K562 (cell line): ENCODE measurements at regions not wholly inside any gene's neighbourhood (a gene's known extent, or its start where the extent isn't known, plus 50 kb on each side); places are given as distances from the start of the nearest gene placed in this dataset.

Experiments
- ATAC-seq: fragments of 200-7000 bp; cut with Tn5 transposase; 3 replicates; pipeline ENCODE4 v1.9.1; 2020; ENCODE audit warnings: moderate library complexity
- BruUV-seq: library from RNA; stranded (reverse); fragments of 400-500 nt; replicated peaks from 2 replicates; lab custom pipeline; 2021; lab: Mats Ljungman, UMichigan
- CTCF ChIA-PET: fragments of 300-600 bp; formaldehyde crosslinking; extraction: SDS; loops from one replicate; lab custom pipeline; 2021; ENCODE audit warnings: low intra/inter-chr PET ratio; lab: Yijun Ruan, JAX
- POLR2A ChIA-PET: fragments of 300-600, 350-650 bp; sonication (Branson Sonifier 250); formaldehyde crosslinking; extraction: SDS; loops from one replicate; lab custom pipeline; 2021; ENCODE audit warnings: antibody characterized with exemption, inconsistent platforms; lab: Yijun Ruan, JAX
- DNase-seq, 4 experiments: peaks; one replicate each; pipeline versions ENCODE4 v3.0.0 to v3.0.0-alpha.2; 2011 to 2018; ENCODE audit warnings: low spot score in 3 of 4, mixed read lengths in 3 of 4; ENCODE audit errors: extremely low read depth in 1 of 4
- FAIRE-seq: peaks from 2 replicates; lab custom pipeline; 2011; peaks lifted over from hg19 to GRCh38; lab: Jason Lieb, UNC
- H2AFZ ChIP-seq: 2 replicates; pipeline ENCODE4 v1.6.0; 2011; ENCODE audit warnings: low read depth, low read length, control low read depth, inconsistent platforms
- H3K27ac ChIP-seq: fragments of 200-600 bp; 3 replicates; pipeline ENCODE4 v1.8.0; 2011; ENCODE audit warnings: low read depth, mild to moderate bottlenecking, control low read depth, inconsistent platforms, low read length, moderate library complexity, mixed read lengths; ENCODE audit errors: extremely low read depth
- H3K27me3 ChIP-seq, 2 experiments: fragments of 300-600 bp in 1 of 2; 2 replicates in 1 of 2; 3 replicates in 1 of 2; pipeline versions ENCODE4 v1.6.0 to v1.8.0; 2011; ENCODE audit warnings: inconsistent platforms in 2 of 2, low read length in 2 of 2, mild to moderate bottlenecking in 1 of 2, mixed read lengths in 1 of 2, moderate library complexity in 1 of 2; ENCODE audit not compliant: control insufficient read depth in 2 of 2, insufficient read depth in 2 of 2
- H3K36me3 ChIP-seq: fragments of 300-600 bp; 3 replicates; pipeline ENCODE4 v1.8.0; 2011; ENCODE audit warnings: mild to moderate bottlenecking, low read length, inconsistent platforms; ENCODE audit not compliant: control insufficient read depth, insufficient read depth
- H3K4me1 ChIP-seq, 2 experiments: fragments of 200-600 bp in 1 of 2; replicated peaks in 1 of 2; 2 replicates in 1 of 2; 3 replicates in 1 of 2; pipeline versions ENCODE4 v1.5.1 to v1.8.0; 2011; ENCODE audit warnings: inconsistent platforms in 2 of 2, low read length in 2 of 2, mild to moderate bottlenecking in 1 of 2, mixed read lengths in 1 of 2, moderate library complexity in 1 of 2; ENCODE audit not compliant: control insufficient read depth in 2 of 2, insufficient read depth in 2 of 2
- H3K4me2 ChIP-seq: 2 replicates; pipeline ENCODE4 v1.6.1; 2011; ENCODE audit warnings: low read length, control low read depth, inconsistent platforms, mixed read lengths; ENCODE audit not compliant: insufficient read depth
- H3K4me3 ChIP-seq: fragments of 200-600 bp; sonication (generic), shearing (Covaris generic); 2 replicates; pipeline ENCODE4 v1.5.1; 2016; ENCODE audit warnings: control low read depth, inconsistent platforms
- H3K79me2 ChIP-seq: fragments of 200-600 bp; 3 replicates; pipeline ENCODE4 v1.8.0; 2011; ENCODE audit warnings: low read length, inconsistent platforms; ENCODE audit not compliant: control insufficient read depth, insufficient read depth
- H3K9ac ChIP-seq, 2 experiments: 2 replicates each; pipeline versions ENCODE4 v1.6.0 to v1.6.1; 2011; ENCODE audit warnings: low read depth in 2 of 2, low read length in 2 of 2, control low read depth in 1 of 2, inconsistent platforms in 1 of 2, mild to moderate bottlenecking in 1 of 2, mixed read lengths in 1 of 2; ENCODE audit not compliant: insufficient read depth in 1 of 2
- H3K9me1 ChIP-seq: one replicate; pipeline ENCODE4 v1.6.0; 2011; ENCODE audit warnings: inconsistent platforms, mild to moderate bottlenecking, low read length, moderate library complexity; ENCODE audit not compliant: control insufficient read depth, insufficient read depth
- H3K9me3 ChIP-seq: replicated peaks from 2 replicates; pipeline ENCODE4 v1.5.1; 2011; ENCODE audit warnings: low read depth, low read length, inconsistent platforms; ENCODE audit not compliant: control insufficient read depth, insufficient read depth
- H4K20me1 ChIP-seq: replicated peaks from 2 replicates; pipeline ENCODE4 v1.6.1; 2011; ENCODE audit warnings: low read length, inconsistent platforms, mixed read lengths; ENCODE audit not compliant: control insufficient read depth, insufficient read depth
- FOXP1 ChIP-seq: sonication (generic); formaldehyde crosslinking; IDR thresholded peaks from 2 replicates; pipeline ENCODE4 v1.8.0; 2022; ENCODE audit warnings: mild to moderate bottlenecking, missing genetic modification reagents
- GATAD2B ChIP-seq: fragments of 450-650 bp; IDR thresholded peaks from 2 replicates; pipeline ENCODE4 v1.6.1; 2017; ENCODE audit warnings: mild to moderate bottlenecking, borderline replicate concordance
- LCOR ChIP-seq: sonication (generic); formaldehyde crosslinking; IDR thresholded peaks from 2 replicates; pipeline ENCODE4 v1.8.0; 2022; ENCODE audit warnings: mild to moderate bottlenecking, missing genetic modification reagents
- NR4A1 ChIP-seq, 2 experiments: fragments of 250-450 bp in 1 of 2; fragments of 450-650 bp in 1 of 2; sonication (Bioruptor Pico) in 1 of 2; IDR thresholded peaks; 2 replicates each; pipeline versions ENCODE4 v1.4.0 to v1.6.1; 2016 to 2020; ENCODE audit warnings: mild to moderate bottlenecking in 2 of 2, missing compliant biosample characterization in 1 of 2, missing genetic modification characterization in 1 of 2, moderate library complexity in 1 of 2
- REST ChIP-seq, 2 experiments: fragments of 450-650 bp; formaldehyde crosslinking in 1 of 2; IDR thresholded peaks; 2 replicates each; pipeline versions ENCODE4 v1.4.0 to v1.6.1; 2014 to 2020; ENCODE audit warnings: mild to moderate bottlenecking in 2 of 2, borderline replicate concordance in 1 of 2, low read depth in 1 of 2
- SIN3A ChIP-seq, 2 experiments: fragments of 150-350 bp in 1 of 2; IDR thresholded peaks; 2 replicates each; pipeline ENCODE4 v1.6.1; 2011 to 2016; ENCODE audit warnings: borderline replicate concordance in 2 of 2, low read depth in 2 of 2, low read length in 2 of 2, mild to moderate bottlenecking in 2 of 2, moderate library complexity in 2 of 2; ENCODE audit not compliant: control insufficient read depth in 1 of 2
- SMARCC2 ChIP-seq: fragments of 450-650 bp; IDR thresholded peaks from 2 replicates; pipeline ENCODE4 v1.6.1; 2017; ENCODE audit warnings: antibody characterized with exemption, moderate library complexity, mild to moderate bottlenecking, low read depth
- SNIP1 ChIP-seq: fragments of 450-650 bp; IDR thresholded peaks from 2 replicates; pipeline ENCODE4 v1.7.1; 2017; ENCODE audit warnings: low read depth, mild to moderate bottlenecking
- USF1 ChIP-seq: sonication (generic); formaldehyde crosslinking; IDR thresholded peaks from 2 replicates; pipeline ENCODE4 v1.9.0; 2022; ENCODE audit warnings: mild to moderate bottlenecking, missing genetic modification reagents
- ZNF212 ChIP-seq: fragments of 450-650 bp; formaldehyde crosslinking; IDR thresholded peaks from 2 replicates; pipeline ENCODE4 v1.4.0; 2020; ENCODE audit warnings: mild to moderate bottlenecking
- ZZZ3 ChIP-seq: fragments of 450-650 bp; IDR thresholded peaks from 2 replicates; pipeline ENCODE4 v1.6.1; 2016; ENCODE audit warnings: antibody characterized with exemption, mild to moderate bottlenecking, moderate library complexity
- WGBS: fragments of 100-300 bp; shearing (Covaris generic); methylation state at CpG from one replicate; pipeline ENCODE4 v1.1.6; 2016; ENCODE audit warnings: low coverage, mixed read lengths; ENCODE audit not compliant: insufficient coverage; ENCODE audit errors: missing lambda C conversion rate; 5-methylcytosine and 5-hydroxymethylcytosine counted together
- in situ Hi-C: fragments of 300-500 bp; cut with MboI; formaldehyde crosslinking; loops from 4 replicates; pipeline ENCODE4 v1.15.0; 2018; ENCODE audit warnings: inconsistent platforms, mixed read lengths
- intact Hi-C: fragments of 100-400 bp; cut with micrococcal nuclease; formaldehyde crosslinking; loops from 2 replicates; pipeline ENCODE4 v1.14.2; 2022
- TF ChIP-seq, protein P1 (sequence below): IDR thresholded peaks from 3 replicates; pipeline ENCODE4 v1.6.1; 2011; ENCODE audit warnings: borderline replicate concordance, mild to moderate bottlenecking; ENCODE audit not compliant: insufficient read length, insufficient read depth

DNA sequence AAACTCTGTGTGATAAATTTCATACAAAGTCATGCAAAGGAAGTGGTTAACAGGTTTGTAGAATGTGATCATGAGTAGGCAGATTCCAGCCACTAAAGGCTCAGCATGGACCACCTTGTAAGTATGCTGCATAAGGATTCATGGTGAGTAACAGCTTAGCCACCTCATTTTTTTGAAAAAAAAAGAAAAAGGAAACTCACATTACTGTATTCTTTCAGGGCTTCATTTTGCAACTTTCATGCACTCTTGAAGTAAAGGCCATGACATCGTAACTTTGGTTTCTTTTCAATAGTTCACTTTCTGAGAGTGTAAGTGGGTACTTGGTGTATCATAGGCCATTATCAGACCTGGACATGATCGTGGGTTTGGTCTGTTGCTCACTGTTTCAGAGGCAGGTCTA is 175.1 kb downstream of the PCSK1 start:
- no peaks in the 10 kb centered on the region for H3K79me2 ChIP-seq
- H3K9me3 ChIP-seq = no peaks in the 10 kb centered on the region
- BruUV-seq = no TSS peak
- H4K20me1 ChIP-seq = no peaks in the 10 kb centered on the region
- WGBS = 0% methylated on average over 2 of the region's 2 CpGs
- no peaks in the 10 kb centered on the region for H3K36me3 ChIP-seq
- DNase-seq (no peak), ATAC-seq (no peak), FAIRE-seq (no peak)
- POLR2A ChIA-PET = no interaction called here
- CTCF ChIA-PET = no interaction called here
- H3K27me3 ChIP-seq = no peaks in the 10 kb centered on the region
- no peak overlapping the region for H3K27ac ChIP-seq
- no peak overlapping the region for H2AFZ ChIP-seq
- no peak overlapping the region for H3K4me2 ChIP-seq
- in situ Hi-C loops (no loop called here), intact Hi-C loops (no loop called here)
- H3K4me1 ChIP-seq = peaks cover 0 to 3% of the 10 kb centered on the region in 2 experiments; a peak in 1 of 5 replicates
- no peaks in the 10 kb centered on the region for H3K9me1 ChIP-seq
- no peak overlapping the region for H3K9ac ChIP-seq
- H3K4me3 ChIP-seq = no peak overlapping the region
- TF ChIP-seq FOXP1 (CRISPR knock-in tag) = no peak
- no peak for TF ChIP-seq SIN3A (IDR thresholded peaks at IDR 0.05; ENCODE audit: borderline replicate concordance in 2 of 2, control insufficient read depth in 1 of 2, low read depth in 2 of 2, low read length in 2 of 2)
- TF ChIP-seq GATAD2B = no peak
- TF ChIP-seq ZNF212 (CRISPR knock-in tag) = no peak
- TF ChIP-seq USF1 (CRISPR knock-in tag) = no peak
- TF ChIP-seq, protein P1, sequence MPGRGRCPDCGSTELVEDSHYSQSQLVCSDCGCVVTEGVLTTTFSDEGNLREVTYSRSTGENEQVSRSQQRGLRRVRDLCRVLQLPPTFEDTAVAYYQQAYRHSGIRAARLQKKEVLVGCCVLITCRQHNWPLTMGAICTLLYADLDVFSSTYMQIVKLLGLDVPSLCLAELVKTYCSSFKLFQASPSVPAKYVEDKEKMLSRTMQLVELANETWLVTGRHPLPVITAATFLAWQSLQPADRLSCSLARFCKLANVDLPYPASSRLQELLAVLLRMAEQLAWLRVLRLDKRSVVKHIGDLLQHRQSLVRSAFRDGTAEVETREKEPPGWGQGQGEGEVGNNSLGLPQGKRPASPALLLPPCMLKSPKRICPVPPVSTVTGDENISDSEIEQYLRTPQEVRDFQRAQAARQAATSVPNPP = no peak
- TF ChIP-seq NR4A1 (CRISPR knock-in tag; IDR thresholded peaks at IDR 0.05) = no peak
- no peak for TF ChIP-seq NR4A1 (tag; IDR thresholded peaks at IDR 0.05)
- no peak for TF ChIP-seq REST (IDR thresholded peaks at IDR 0.05; ENCODE audit: borderline replicate concordance)
- no peak for TF ChIP-seq REST (CRISPR knock-in tag; IDR thresholded peaks at IDR 0.05; ENCODE audit: low read depth)
- no peak for TF ChIP-seq SMARCC2
- TF ChIP-seq LCOR (CRISPR knock-in tag) = no peak
- TF ChIP-seq SNIP1 = no peak
- no peak for TF ChIP-seq ZZZ3
